Vagina (tissue), 2 donors: ENCODE measurements at regions not wholly inside any gene's neighbourhood (a gene's known extent, or its start where the extent isn't known, plus 50 kb on each side); places are given as distances from the start of the nearest gene placed in this dataset.

Experiments
- POLR2A ChIP-seq, 2 donors: fragments of 450-650 bp; IDR thresholded peaks; one replicate each; pipeline ENCODE4 v1.6.1; 2017; ENCODE audit warnings: antibody characterized with exemption in 2 of 2, mild to moderate bottlenecking in 2 of 2, moderate library complexity in 2 of 2
- POLR2AphosphoS5 ChIP-seq, 2 donors: sonication (generic); formaldehyde crosslinking; IDR thresholded peaks; one replicate each; pipeline ENCODE4 v1.9.0; 2017; ENCODE audit warnings: antibody characterized with exemption in 2 of 2, mild to moderate bottlenecking in 2 of 2, low read depth in 1 of 2; ENCODE audit not compliant: insufficient read depth in 1 of 2
- TF ChIP-seq, protein P1 (sequence below), 3 experiments: fragments of 450-650 bp in 2 of 3; fragments of 200-600 bp in 1 of 3; sonication (generic) in 1 of 3; IDR thresholded peaks; one replicate each; pipeline ENCODE4 v1.5.1; 2017 to 2019; ENCODE audit warnings: antibody characterized with exemption in 3 of 3, mild to moderate bottlenecking in 2 of 3, moderate library complexity in 2 of 3

DNA sequence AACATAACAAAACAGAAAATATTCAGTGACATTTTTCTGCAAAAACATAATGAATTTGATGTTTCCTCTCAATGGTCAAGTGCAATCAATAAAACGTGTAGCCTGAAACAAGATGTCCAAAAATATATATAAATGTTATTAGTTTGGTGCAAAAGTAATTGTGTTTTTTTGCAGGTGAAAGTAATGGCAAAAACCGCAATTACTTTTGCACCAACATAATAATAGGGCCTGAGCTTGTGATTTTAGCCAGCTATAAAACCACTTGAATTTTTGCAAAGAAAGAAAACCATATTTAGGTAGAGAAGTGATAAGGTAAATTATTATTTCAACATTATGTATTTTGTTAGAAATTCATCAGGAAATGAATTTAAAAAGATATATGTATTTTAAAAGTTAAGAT, 475.3 kb upstream of the AMOT start:
- TF ChIP-seq, protein P1, sequence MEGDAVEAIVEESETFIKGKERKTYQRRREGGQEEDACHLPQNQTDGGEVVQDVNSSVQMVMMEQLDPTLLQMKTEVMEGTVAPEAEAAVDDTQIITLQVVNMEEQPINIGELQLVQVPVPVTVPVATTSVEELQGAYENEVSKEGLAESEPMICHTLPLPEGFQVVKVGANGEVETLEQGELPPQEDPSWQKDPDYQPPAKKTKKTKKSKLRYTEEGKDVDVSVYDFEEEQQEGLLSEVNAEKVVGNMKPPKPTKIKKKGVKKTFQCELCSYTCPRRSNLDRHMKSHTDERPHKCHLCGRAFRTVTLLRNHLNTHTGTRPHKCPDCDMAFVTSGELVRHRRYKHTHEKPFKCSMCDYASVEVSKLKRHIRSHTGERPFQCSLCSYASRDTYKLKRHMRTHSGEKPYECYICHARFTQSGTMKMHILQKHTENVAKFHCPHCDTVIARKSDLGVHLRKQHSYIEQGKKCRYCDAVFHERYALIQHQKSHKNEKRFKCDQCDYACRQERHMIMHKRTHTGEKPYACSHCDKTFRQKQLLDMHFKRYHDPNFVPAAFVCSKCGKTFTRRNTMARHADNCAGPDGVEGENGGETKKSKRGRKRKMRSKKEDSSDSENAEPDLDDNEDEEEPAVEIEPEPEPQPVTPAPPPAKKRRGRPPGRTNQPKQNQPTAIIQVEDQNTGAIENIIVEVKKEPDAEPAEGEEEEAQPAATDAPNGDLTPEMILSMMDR (IDR thresholded peaks at IDR 0.05) = no peak
- TF ChIP-seq POLR2A (IDR thresholded peaks at IDR 0.05) (no peak), POLR2AphosphoS5 (IDR thresholded peaks at IDR 0.05; ENCODE audit: insufficient read depth in 1 of 2, low read depth in 1 of 2) (no peak)
